Mammary epithelial cell (primary cell): ENCODE measurements at regions not wholly inside any gene's neighbourhood (a gene's known extent, or its start where the extent isn't known, plus 50 kb on each side); places are given as distances from the start of the nearest gene placed in this dataset.

Experiments used
- EZH2 ChIP-seq: IDR thresholded peaks from 2 replicates; pipeline ENCODE4 v1.6.1; 2012; ENCODE audit warnings: low read length, inconsistent platforms, borderline replicate concordance
- TF ChIP-seq, protein P1 (sequence below), 2 donors: IDR thresholded peaks in 1 of 2; conservative IDR thresholded peaks in 1 of 2; 2 replicates each; pipeline ENCODE4 v1.5.1; 2011 to 2012; ENCODE audit warnings: inconsistent platforms in 2 of 2, low read length in 2 of 2, mild to moderate bottlenecking in 2 of 2, control low read depth in 1 of 2, low read depth in 1 of 2; ENCODE audit not compliant: insufficient read depth in 1 of 2; ENCODE audit errors: extremely low read depth in 1 of 2

DNA sequence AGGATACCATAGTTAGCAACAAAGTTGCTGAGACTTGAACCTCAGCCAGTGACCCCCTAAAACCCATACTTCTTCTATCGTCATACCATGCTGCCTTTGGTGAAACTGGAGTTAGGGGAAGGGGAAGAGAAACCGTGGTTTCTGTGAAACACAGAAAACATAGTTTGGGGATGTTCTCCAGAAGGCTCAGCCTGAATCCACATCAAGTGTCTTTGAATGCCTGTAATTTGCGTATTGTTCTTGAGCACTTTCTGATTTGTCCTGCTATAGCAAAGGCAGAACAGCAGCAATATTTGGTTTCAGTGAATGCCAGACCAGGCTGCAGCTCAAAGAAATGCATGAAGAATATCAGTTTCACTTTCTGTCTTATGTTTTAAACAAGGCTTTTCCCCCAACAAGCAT, 258.7 kb downstream of the TTC32 start:
- TF ChIP-seq, protein P1, sequence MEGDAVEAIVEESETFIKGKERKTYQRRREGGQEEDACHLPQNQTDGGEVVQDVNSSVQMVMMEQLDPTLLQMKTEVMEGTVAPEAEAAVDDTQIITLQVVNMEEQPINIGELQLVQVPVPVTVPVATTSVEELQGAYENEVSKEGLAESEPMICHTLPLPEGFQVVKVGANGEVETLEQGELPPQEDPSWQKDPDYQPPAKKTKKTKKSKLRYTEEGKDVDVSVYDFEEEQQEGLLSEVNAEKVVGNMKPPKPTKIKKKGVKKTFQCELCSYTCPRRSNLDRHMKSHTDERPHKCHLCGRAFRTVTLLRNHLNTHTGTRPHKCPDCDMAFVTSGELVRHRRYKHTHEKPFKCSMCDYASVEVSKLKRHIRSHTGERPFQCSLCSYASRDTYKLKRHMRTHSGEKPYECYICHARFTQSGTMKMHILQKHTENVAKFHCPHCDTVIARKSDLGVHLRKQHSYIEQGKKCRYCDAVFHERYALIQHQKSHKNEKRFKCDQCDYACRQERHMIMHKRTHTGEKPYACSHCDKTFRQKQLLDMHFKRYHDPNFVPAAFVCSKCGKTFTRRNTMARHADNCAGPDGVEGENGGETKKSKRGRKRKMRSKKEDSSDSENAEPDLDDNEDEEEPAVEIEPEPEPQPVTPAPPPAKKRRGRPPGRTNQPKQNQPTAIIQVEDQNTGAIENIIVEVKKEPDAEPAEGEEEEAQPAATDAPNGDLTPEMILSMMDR (conservative IDR thresholded peaks at IDR 0.05 in 1 of 2, IDR thresholded peaks at IDR 0.05 in 1 of 2; ENCODE audit: extremely low read depth in 1 of 2, insufficient read depth in 1 of 2, low read depth in 1 of 2, low read length in 2 of 2): no peak
- TF ChIP-seq EZH2: no peak
